Osteoblast (primary cell): ENCODE measurements at regions not wholly inside any gene's neighbourhood (a gene's known extent, or its start where the extent isn't known, plus 50 kb on each side); places are given as distances from the start of the nearest gene placed in this dataset.
"Not testable (repeated sequence)": the region's sequence is repeated elsewhere in the genome, so short reads cannot be mapped to it uniquely, and the experiment has no call there.

Experiments used
- DNase-seq: peaks from one replicate; pipeline ENCODE4 v3.0.0; 2011; ENCODE audit warnings: low spot score, mixed read lengths; ENCODE audit not compliant: insufficient read length; ENCODE audit errors: missing footprints
- H2AFZ ChIP-seq: 2 replicates; pipeline ENCODE4 v1.6.0; 2011; ENCODE audit warnings: mild to moderate bottlenecking, low read length
- H3K27ac ChIP-seq: 2 replicates; pipeline ENCODE4 v1.5.1; 2011; ENCODE audit warnings: mild to moderate bottlenecking, low read depth, low read length, moderate library complexity
- H3K27me3 ChIP-seq: 2 replicates; pipeline ENCODE4 v1.6.0; 2012; ENCODE audit warnings: mild to moderate bottlenecking, control low read depth, inconsistent platforms, low read length, moderate library complexity; ENCODE audit not compliant: insufficient read depth
- H3K36me3 ChIP-seq: 2 replicates; pipeline ENCODE4 v1.5.1; 2011; ENCODE audit warnings: mild to moderate bottlenecking, low read length, control low read depth, moderate library complexity; ENCODE audit not compliant: insufficient read depth
- H3K4me1 ChIP-seq: 2 replicates; pipeline ENCODE4 v1.5.1; 2011; ENCODE audit warnings: mild to moderate bottlenecking, low read length, control low read depth, moderate library complexity; ENCODE audit not compliant: insufficient read depth
- H3K4me2 ChIP-seq: 2 replicates; pipeline ENCODE4 v1.6.0; 2011; ENCODE audit warnings: mild to moderate bottlenecking, low read length; ENCODE audit not compliant: insufficient read depth
- H3K4me3 ChIP-seq: fragments of 200-600 bp; sonication (generic); 3 replicates; pipeline ENCODE4 v1.5.1; 2012; ENCODE audit warnings: mild to moderate bottlenecking, low read length, inconsistent platforms; ENCODE audit not compliant: insufficient read depth
- H3K79me2 ChIP-seq: 2 replicates; pipeline ENCODE4 v1.6.0; 2012; ENCODE audit warnings: mild to moderate bottlenecking, low read length, control low read depth, inconsistent platforms; ENCODE audit not compliant: insufficient read depth
- H3K9me3 ChIP-seq: 2 replicates; pipeline ENCODE4 v1.5.1; 2011; ENCODE audit warnings: low read depth, low read length, control low read depth
- H4K20me1 ChIP-seq: 2 replicates; pipeline ENCODE4 v1.6.0; 2012; ENCODE audit warnings: mild to moderate bottlenecking, low read length, control low read depth; ENCODE audit not compliant: insufficient read depth
- CTCF ChIP-seq: IDR thresholded peaks from 2 replicates; pipeline ENCODE4 v1.5.1; 2011; ENCODE audit warnings: mild to moderate bottlenecking, low read depth, low read length, moderate library complexity; ENCODE audit errors: extremely low read depth

DNA sequence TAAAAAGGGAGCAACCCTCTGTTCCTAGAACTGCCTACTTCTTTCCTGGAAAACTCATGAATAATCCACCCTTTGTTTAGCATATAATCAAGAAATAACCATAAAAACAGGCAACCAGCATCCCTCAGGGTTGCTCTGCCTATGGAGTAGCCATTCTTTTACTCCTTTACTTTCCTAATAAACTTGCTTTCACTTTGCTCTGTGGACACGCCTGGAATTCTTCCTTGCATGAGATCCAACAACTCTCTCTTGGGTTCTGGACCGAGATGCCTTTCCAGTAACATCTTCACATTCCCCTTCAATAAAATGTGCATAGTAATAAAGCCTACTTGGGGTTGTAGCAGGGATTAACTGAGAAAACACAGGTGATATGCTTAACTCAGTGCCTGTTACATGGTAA, 286.4 kb upstream of the AMIGO2 start:
- Histone ChIP-seq H3K4me2 (peak overlapping the region; percentile 0), H3K4me1 (no peaks in the 10 kb centered on the region), H3K79me2 (no peaks in the 10 kb centered on the region), H3K27me3 (no peaks in the 10 kb centered on the region), H3K36me3 (no peaks in the 10 kb centered on the region), H3K9me3 (no peaks in the 10 kb centered on the region), H2AFZ (peak overlapping the region; percentile 43), H4K20me1 (no peaks in the 10 kb centered on the region), H3K4me3 (no peak overlapping the region), H3K27ac (no peak overlapping the region)
- TF ChIP-seq CTCF: no peak
- DNase-seq: no peak

DNA sequence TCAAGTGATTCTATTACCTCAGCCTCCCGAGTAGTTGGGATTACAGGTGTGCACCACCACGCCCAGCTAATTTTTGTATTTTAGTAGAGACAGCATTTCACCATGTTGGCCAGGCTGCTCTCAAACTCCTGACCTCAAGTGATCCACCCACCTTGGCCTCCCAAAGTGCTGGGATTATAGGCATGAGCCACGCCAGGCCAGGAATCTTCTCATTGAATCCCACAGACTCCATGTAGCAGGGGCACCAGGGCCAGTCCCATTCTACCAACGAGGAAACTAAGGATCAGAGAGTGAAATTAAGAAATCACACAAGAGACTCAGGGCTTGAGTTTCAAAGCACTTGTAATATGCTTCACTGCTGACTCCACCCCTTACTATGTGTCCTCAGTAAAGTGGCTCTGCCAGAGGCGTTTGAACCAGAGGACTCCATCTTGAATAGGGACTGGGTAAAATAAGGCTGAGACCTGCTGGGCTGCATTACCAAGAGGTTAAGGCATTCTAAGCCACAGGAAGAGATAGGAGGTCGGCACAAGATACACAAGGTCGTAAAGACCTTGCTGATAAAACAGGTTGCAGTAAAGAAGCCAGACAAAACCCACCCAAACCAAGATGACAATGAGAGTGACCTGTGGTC, 285.8 kb upstream of the AMIGO2 start:
- H3K4me3 ChIP-seq, DNase-seq, H3K4me1 ChIP-seq, H4K20me1 ChIP-seq, H3K27me3 ChIP-seq, H3K4me2 ChIP-seq, H3K36me3 ChIP-seq, H3K9me3 ChIP-seq, H3K79me2 ChIP-seq, H3K27ac ChIP-seq: not testable (repeated sequence)
- H2AFZ ChIP-seq: peak overlapping the region; percentile 43

DNA sequence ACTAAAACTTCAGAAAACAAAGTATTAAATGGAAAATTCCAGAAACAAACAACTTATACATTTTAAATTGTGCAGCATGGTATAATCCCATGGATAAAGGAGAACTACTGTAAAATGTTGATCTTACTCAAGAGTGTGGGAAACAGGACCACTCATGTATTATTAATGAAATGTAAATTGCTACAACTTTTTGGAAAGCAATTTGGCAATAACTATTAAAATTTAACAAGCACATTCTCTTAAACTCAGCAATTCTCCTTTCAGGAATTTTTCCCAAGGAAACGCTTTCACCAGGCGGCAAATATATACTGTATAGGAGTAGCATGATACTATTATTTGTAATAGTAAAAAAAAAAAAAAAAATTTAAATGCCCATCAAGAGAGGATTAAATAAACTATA, 284.5 kb upstream of the AMIGO2 start:
- Histone ChIP-seq H3K27me3 (no peaks in the 10 kb centered on the region), H3K4me1 (no peaks in the 10 kb centered on the region), H3K27ac (no peak overlapping the region), H3K36me3 (no peaks in the 10 kb centered on the region), H3K4me2 (no peak overlapping the region), H3K9me3 (no peaks in the 10 kb centered on the region), H3K4me3 (no peak overlapping the region), H3K79me2 (no peaks in the 10 kb centered on the region), H2AFZ (no peak overlapping the region), H4K20me1 (no peaks in the 10 kb centered on the region)
- no peak for TF ChIP-seq CTCF
- DNase-seq: no peak

GRCh38 chr12:47362126-47362705, 282.5 kb upstream of the AMIGO2 start:
- Histone ChIP-seq H3K79me2 (no peaks in the 10 kb centered on the region), H2AFZ (no peak overlapping the region), H3K4me2 (no peak overlapping the region), H3K27ac (no peak overlapping the region), H4K20me1 (no peaks in the 10 kb centered on the region), H3K9me3 (no peaks in the 10 kb centered on the region), H3K4me3 (no peak overlapping the region), H3K4me1 (no peaks in the 10 kb centered on the region), H3K27me3 (no peaks in the 10 kb centered on the region), H3K36me3 (no peaks in the 10 kb centered on the region)
- no peak for DNase-seq
- TF ChIP-seq CTCF: no peak
